ENCODE measurements at regions not wholly inside any gene's neighbourhood (a gene's known extent, or its start where the extent isn't known, plus 50 kb on each side); places are given as distances from the start of the nearest gene placed in this dataset.

DNA sequence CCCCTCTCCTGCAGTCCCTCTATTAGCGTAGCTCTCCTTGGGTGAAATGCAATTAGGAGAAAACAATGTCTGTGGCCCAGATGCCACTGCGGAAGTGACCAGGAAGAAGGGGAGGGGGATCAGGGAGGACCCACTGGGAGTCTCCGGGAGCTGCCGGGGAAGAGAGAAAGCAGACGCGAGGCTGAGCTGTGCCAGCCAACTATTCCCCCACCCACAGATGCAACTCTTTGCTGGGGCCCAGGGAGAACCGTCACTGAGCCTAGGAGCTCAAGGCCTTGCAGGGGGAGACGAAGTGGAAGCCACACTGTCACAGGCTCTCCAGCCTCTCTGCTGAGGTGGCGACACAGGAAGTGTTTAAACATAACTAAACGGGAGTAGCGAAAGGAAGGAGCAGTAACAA, 149.2 kb downstream of the BCOR start:
- Histone ChIP-seq H3K4me1 (ENCODE audit: control insufficient read depth in 4 of 4, insufficient read depth in 4 of 4, low read length in 3 of 4) (peaks cover 0 to 5% (median 3%) of the 10 kb centered on the region in 4 donors), H3K9ac (ENCODE audit: low read depth in 1 of 2, low read length in 2 of 2) (no peak overlapping the region), H3K4me3 (ENCODE audit: low read depth in 1 of 3, low read length in 3 of 3) (no peak overlapping the region), H3K36me3 (ENCODE audit: control insufficient read depth in 4 of 4, insufficient read depth in 3 of 4, low read depth in 1 of 4, low read length in 3 of 4) (no peaks in the 10 kb centered on the region), H3K27me3 (ENCODE audit: control insufficient read depth in 4 of 4, insufficient read depth in 4 of 4, low read length in 3 of 4) (no peaks in the 10 kb centered on the region), H3K9me3 (ENCODE audit: control insufficient read depth in 4 of 4, low read length in 3 of 4) (peaks cover 0 to 2% (median 0%) of the 10 kb centered on the region in 4 donors), H3K27ac (ENCODE audit: low read depth in 1 of 2, low read length in 2 of 2) (no peak overlapping the region)
- no peak for DNase-seq (ENCODE audit: low spot score)
- TF ChIP-seq EGR1 (IDR thresholded peaks at IDR 0.05; ENCODE audit: low read depth in 2 of 2) (no peak), CTCF (IDR thresholded peaks at IDR 0.05; ENCODE audit: low read depth, low read length, missing input control) (no peak), TAF1 (conservative IDR thresholded peaks at IDR 0.05) (no peak), GABPA (IDR thresholded peaks at IDR 0.05 in 1 of 2, conservative IDR thresholded peaks at IDR 0.05 in 1 of 2) (no peak), FOXA2 (IDR thresholded peaks at IDR 0.05) (no peak), SP1 (IDR thresholded peaks at IDR 0.05) (no peak), HNF4G (IDR thresholded peaks at IDR 0.05) (no peak), YY1 (IDR thresholded peaks at IDR 0.05) (no peak), NR2F2 (IDR thresholded peaks at IDR 0.05) (no peak), HNF4A (conservative IDR thresholded peaks at IDR 0.05) (no peak), ZBTB33 (IDR thresholded peaks at IDR 0.05) (no peak), REST (IDR thresholded peaks at IDR 0.05) (no peak), RXRA (IDR thresholded peaks at IDR 0.05) (no peak), JUND (IDR thresholded peaks at IDR 0.05) (no peak), FOXA1 (IDR thresholded peaks at IDR 0.05) (no peak), RAD21 (IDR thresholded peaks at IDR 0.05) (no peak)
- TF ChIP-seq, protein P1, sequence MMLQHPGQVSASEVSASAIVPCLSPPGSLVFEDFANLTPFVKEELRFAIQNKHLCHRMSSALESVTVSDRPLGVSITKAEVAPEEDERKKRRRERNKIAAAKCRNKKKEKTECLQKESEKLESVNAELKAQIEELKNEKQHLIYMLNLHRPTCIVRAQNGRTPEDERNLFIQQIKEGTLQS (IDR thresholded peaks at IDR 0.05) = no peak
- TF ChIP-seq, protein P2, sequence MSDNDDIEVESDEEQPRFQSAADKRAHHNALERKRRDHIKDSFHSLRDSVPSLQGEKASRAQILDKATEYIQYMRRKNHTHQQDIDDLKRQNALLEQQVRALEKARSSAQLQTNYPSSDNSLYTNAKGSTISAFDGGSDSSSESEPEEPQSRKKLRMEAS (IDR thresholded peaks at IDR 0.05) = no peak
- 76% methylated on average over 11 of the region's 11 CpGs for WGBS
